H1 (cell line): ENCODE measurements at regions not wholly inside any gene's neighbourhood (a gene's known extent, or its start where the extent isn't known, plus 50 kb on each side); places are given as distances from the start of the nearest gene placed in this dataset.

ENCODE experiments used
- CBX5 ChIP-seq: fragments of 300-800, 300-1000 bp; sonication (generic); IDR thresholded peaks from 2 replicates; pipeline ENCODE4 v1.7.1; 2016; ENCODE audit warnings: antibody characterized with exemption, low read length, low read depth
- CEBPB ChIP-seq: IDR thresholded peaks from 2 replicates; pipeline ENCODE4 v1.6.1; 2012; ENCODE audit warnings: low read depth, low read length
- EGR1 ChIP-seq: IDR thresholded peaks from 2 replicates; pipeline ENCODE4 v1.6.1; 2011; ENCODE audit warnings: low read depth, low read length, borderline replicate concordance
- JUN ChIP-seq: IDR thresholded peaks from 2 replicates; pipeline ENCODE4 v1.6.1; 2011; ENCODE audit warnings: low read depth, mild to moderate bottlenecking, improper control_type of control experiment, low read length
- POLR2AphosphoS5 ChIP-seq: IDR thresholded peaks from 2 replicates; pipeline ENCODE4 v1.6.1; 2011; ENCODE audit warnings: low read depth, low read length
- TF ChIP-seq, protein P1 (sequence below): fragments of 300-600 bp; sonication (generic); IDR thresholded peaks from 2 replicates; pipeline ENCODE4 v1.7.1; 2012; ENCODE audit warnings: low read length, moderate library complexity, mild to moderate bottlenecking, inconsistent platforms; ENCODE audit not compliant: insufficient replicate concordance

- no peak for TF ChIP-seq CEBPB
- no peak for TF ChIP-seq CBX5
- no peak for TF ChIP-seq JUN
- TF ChIP-seq, protein P1, sequence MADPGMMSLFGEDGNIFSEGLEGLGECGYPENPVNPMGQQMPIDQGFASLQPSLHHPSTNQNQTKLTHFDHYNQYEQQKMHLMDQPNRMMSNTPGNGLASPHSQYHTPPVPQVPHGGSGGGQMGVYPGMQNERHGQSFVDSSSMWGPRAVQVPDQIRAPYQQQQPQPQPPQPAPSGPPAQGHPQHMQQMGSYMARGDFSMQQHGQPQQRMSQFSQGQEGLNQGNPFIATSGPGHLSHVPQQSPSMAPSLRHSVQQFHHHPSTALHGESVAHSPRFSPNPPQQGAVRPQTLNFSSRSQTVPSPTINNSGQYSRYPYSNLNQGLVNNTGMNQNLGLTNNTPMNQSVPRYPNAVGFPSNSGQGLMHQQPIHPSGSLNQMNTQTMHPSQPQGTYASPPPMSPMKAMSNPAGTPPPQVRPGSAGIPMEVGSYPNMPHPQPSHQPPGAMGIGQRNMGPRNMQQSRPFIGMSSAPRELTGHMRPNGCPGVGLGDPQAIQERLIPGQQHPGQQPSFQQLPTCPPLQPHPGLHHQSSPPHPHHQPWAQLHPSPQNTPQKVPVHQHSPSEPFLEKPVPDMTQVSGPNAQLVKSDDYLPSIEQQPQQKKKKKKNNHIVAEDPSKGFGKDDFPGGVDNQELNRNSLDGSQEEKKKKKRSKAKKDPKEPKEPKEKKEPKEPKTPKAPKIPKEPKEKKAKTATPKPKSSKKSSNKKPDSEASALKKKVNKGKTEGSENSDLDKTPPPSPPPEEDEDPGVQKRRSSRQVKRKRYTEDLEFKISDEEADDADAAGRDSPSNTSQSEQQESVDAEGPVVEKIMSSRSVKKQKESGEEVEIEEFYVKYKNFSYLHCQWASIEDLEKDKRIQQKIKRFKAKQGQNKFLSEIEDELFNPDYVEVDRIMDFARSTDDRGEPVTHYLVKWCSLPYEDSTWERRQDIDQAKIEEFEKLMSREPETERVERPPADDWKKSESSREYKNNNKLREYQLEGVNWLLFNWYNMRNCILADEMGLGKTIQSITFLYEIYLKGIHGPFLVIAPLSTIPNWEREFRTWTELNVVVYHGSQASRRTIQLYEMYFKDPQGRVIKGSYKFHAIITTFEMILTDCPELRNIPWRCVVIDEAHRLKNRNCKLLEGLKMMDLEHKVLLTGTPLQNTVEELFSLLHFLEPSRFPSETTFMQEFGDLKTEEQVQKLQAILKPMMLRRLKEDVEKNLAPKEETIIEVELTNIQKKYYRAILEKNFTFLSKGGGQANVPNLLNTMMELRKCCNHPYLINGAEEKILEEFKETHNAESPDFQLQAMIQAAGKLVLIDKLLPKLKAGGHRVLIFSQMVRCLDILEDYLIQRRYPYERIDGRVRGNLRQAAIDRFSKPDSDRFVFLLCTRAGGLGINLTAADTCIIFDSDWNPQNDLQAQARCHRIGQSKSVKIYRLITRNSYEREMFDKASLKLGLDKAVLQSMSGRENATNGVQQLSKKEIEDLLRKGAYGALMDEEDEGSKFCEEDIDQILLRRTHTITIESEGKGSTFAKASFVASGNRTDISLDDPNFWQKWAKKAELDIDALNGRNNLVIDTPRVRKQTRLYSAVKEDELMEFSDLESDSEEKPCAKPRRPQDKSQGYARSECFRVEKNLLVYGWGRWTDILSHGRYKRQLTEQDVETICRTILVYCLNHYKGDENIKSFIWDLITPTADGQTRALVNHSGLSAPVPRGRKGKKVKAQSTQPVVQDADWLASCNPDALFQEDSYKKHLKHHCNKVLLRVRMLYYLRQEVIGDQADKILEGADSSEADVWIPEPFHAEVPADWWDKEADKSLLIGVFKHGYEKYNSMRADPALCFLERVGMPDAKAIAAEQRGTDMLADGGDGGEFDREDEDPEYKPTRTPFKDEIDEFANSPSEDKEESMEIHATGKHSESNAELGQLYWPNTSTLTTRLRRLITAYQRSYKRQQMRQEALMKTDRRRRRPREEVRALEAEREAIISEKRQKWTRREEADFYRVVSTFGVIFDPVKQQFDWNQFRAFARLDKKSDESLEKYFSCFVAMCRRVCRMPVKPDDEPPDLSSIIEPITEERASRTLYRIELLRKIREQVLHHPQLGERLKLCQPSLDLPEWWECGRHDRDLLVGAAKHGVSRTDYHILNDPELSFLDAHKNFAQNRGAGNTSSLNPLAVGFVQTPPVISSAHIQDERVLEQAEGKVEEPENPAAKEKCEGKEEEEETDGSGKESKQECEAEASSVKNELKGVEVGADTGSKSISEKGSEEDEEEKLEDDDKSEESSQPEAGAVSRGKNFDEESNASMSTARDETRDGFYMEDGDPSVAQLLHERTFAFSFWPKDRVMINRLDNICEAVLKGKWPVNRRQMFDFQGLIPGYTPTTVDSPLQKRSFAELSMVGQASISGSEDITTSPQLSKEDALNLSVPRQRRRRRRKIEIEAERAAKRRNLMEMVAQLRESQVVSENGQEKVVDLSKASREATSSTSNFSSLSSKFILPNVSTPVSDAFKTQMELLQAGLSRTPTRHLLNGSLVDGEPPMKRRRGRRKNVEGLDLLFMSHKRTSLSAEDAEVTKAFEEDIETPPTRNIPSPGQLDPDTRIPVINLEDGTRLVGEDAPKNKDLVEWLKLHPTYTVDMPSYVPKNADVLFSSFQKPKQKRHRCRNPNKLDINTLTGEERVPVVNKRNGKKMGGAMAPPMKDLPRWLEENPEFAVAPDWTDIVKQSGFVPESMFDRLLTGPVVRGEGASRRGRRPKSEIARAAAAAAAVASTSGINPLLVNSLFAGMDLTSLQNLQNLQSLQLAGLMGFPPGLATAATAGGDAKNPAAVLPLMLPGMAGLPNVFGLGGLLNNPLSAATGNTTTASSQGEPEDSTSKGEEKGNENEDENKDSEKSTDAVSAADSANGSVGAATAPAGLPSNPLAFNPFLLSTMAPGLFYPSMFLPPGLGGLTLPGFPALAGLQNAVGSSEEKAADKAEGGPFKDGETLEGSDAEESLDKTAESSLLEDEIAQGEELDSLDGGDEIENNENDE: no peak
- no peak for TF ChIP-seq POLR2AphosphoS5
- no peak for TF ChIP-seq EGR1
Observed at GRCh38 chr2:128404709-128405466, 86.2 kb upstream of the HS6ST1 start (continued).
